Hepatocyte (in vitro differentiated cells): ENCODE measurements at regions not wholly inside any gene's neighbourhood (a gene's known extent, or its start where the extent isn't known, plus 50 kb on each side); places are given as distances from the start of the nearest gene placed in this dataset.

Experiments used
- DNase-seq: peaks from one replicate; pipeline ENCODE4 v3.0.0-alpha.2; 2016; ENCODE audit warnings: low spot score
- H2AFZ ChIP-seq: fragments of 200-600 bp; sonication (generic); 2 replicates; pipeline ENCODE4 v1.6.0; 2016; ENCODE audit warnings: antibody characterized with exemption, mild to moderate bottlenecking
- H3K27ac ChIP-seq: fragments of 200-600 bp; sonication (generic); 2 replicates; pipeline ENCODE4 v1.5.1; 2016; ENCODE audit warnings: mild to moderate bottlenecking
- H3K27me3 ChIP-seq: fragments of 200-600 bp; sonication (generic); 2 replicates; pipeline ENCODE4 v1.6.1; 2016
- H3K36me3 ChIP-seq: fragments of 200-600 bp; sonication (generic); replicated peaks from 2 replicates; pipeline ENCODE4 v1.5.1; 2016; ENCODE audit warnings: low read depth; ENCODE audit not compliant: insufficient read depth
- H3K4me1 ChIP-seq: fragments of 200-600 bp; sonication (generic); 2 replicates; pipeline ENCODE4 v1.5.1; 2016; ENCODE audit warnings: mild to moderate bottlenecking, moderate library complexity; ENCODE audit not compliant: insufficient read depth
- H3K4me2 ChIP-seq: fragments of 200-600 bp; sonication (generic); 2 replicates; pipeline ENCODE4 v1.6.0; 2016
- H3K4me3 ChIP-seq: fragments of 200-600 bp; sonication (generic); 2 replicates; pipeline ENCODE4 v1.5.1; 2016; ENCODE audit warnings: mild to moderate bottlenecking
- H3K79me2 ChIP-seq: fragments of 200-600 bp; sonication (generic); 2 replicates; pipeline ENCODE4 v1.6.0; 2017; ENCODE audit warnings: mild to moderate bottlenecking
- H3K9me2 ChIP-seq: fragments of 200-600 bp; sonication (generic); replicated peaks from 2 replicates; pipeline ENCODE4 v1.6.0; 2017; ENCODE audit warnings: mild to moderate bottlenecking; ENCODE audit not compliant: insufficient read depth
- H3K9me3 ChIP-seq: fragments of 200-600 bp; sonication (generic); 2 replicates; pipeline ENCODE4 v1.5.1; 2016; ENCODE audit warnings: low read depth, mild to moderate bottlenecking
- H4K20me1 ChIP-seq: fragments of 200-600 bp; sonication (generic); 2 replicates; pipeline ENCODE4 v1.6.0; 2016; ENCODE audit warnings: mild to moderate bottlenecking; ENCODE audit not compliant: insufficient read depth, poor library complexity, severe bottlenecking
- EZH2 ChIP-seq: fragments of 200-600 bp; sonication (generic); IDR thresholded peaks from 2 replicates; pipeline ENCODE4 v1.6.1; 2016; ENCODE audit warnings: antibody characterized with exemption, mild to moderate bottlenecking, borderline replicate concordance
- EZH2phosphoT487 ChIP-seq: fragments of 200-600 bp; sonication (generic); IDR thresholded peaks from one replicate; pipeline ENCODE4 v1.6.1; 2018; ENCODE audit warnings: antibody characterized with exemption, mild to moderate bottlenecking, low read depth, moderate library complexity; ENCODE audit not compliant: unreplicated experiment, severe bottlenecking
- WGBS: methylation state at CpG from one replicate; pipeline ENCODE4 v1.1.6; 2016; ENCODE audit warnings: low lambda C conversion rate; ENCODE audit errors: missing lambda C conversion rate; 5-methylcytosine and 5-hydroxymethylcytosine counted together
- TF ChIP-seq, protein P1 (sequence below): fragments of 200-600 bp; sonication (generic); IDR thresholded peaks from 2 replicates; pipeline ENCODE4 v1.5.1; 2016; ENCODE audit warnings: antibody characterized with exemption, mild to moderate bottlenecking; ENCODE audit not compliant: poor library complexity

DNA sequence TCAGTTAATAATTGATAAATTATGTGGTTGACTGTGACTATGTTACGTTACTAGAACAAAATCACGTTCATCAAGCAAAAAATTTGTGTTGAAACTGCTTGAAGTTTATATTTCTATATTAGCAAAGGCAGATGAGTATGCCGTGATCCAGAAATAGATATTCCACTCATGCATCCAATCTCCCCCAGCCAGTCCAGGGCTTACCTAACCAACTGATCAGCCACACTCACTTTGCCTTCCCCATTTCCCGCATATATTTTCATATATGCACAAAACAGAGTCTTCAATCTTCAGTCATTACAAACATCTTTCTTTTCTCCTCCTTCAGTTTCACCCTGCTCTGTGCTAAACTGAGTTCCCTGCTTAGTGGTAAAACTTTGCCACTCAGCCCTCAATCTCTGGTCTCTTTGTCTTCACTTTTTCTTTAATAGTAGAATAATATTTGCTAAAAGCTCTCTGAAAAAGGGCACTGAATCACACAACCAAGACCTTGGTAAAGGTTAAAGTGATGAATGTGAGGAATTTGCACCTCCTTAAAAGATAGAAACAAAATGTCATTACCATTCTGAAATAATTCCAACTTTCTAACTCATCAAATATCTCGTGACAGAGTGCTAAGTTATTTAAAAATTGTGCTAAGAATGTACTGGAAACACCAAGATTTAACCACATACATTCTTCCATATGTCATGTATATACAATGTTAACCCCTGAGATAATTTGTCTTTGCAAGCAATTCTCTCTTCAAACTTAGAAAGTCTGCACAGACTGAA is 893.2 kb upstream of the CRIM1 start:
- no peak for DNase-seq
- Histone ChIP-seq H3K4me3 (no peak overlapping the region), H3K4me1 (no peaks in the 10 kb centered on the region), H3K36me3 (no peaks in the 10 kb centered on the region), H3K27me3 (no peaks in the 10 kb centered on the region), H3K79me2 (no peaks in the 10 kb centered on the region), H4K20me1 (no peaks in the 10 kb centered on the region), H2AFZ (no peak overlapping the region), H3K9me2 (no peaks in the 10 kb centered on the region), H3K4me2 (no peak overlapping the region), H3K9me3 (no peaks in the 10 kb centered on the region), H3K27ac (no peak overlapping the region)
- TF ChIP-seq, protein P1, sequence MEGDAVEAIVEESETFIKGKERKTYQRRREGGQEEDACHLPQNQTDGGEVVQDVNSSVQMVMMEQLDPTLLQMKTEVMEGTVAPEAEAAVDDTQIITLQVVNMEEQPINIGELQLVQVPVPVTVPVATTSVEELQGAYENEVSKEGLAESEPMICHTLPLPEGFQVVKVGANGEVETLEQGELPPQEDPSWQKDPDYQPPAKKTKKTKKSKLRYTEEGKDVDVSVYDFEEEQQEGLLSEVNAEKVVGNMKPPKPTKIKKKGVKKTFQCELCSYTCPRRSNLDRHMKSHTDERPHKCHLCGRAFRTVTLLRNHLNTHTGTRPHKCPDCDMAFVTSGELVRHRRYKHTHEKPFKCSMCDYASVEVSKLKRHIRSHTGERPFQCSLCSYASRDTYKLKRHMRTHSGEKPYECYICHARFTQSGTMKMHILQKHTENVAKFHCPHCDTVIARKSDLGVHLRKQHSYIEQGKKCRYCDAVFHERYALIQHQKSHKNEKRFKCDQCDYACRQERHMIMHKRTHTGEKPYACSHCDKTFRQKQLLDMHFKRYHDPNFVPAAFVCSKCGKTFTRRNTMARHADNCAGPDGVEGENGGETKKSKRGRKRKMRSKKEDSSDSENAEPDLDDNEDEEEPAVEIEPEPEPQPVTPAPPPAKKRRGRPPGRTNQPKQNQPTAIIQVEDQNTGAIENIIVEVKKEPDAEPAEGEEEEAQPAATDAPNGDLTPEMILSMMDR = no peak
- TF ChIP-seq EZH2 = no peak
- TF ChIP-seq EZH2phosphoT487 = no peak
- 70% methylated on average over 5 of the region's 5 CpGs for WGBS

DNA sequence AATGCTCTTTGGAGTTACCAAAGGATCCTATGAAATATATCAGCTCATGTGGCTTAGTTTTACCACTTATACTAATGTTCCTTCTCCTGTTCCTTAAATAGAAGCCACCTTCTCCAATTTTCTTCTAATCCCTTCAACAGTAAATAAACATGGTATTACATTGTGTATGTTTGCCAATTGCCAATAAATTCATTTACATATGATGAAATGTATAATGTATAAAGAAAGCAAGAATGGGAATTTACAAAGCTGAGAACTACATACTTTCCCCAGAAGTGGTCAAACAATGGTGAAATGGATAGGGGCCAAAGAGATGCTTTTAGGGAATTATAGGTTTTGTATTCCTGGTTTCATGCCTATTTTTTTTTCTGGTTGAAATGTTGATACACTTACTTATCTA is 894.2 kb upstream of the CRIM1 start:
- no peaks in the 10 kb centered on the region for H3K4me1 ChIP-seq
- no peaks in the 10 kb centered on the region for H3K36me3 ChIP-seq
- no peaks in the 10 kb centered on the region for H3K79me2 ChIP-seq
- no peaks in the 10 kb centered on the region for H3K9me2 ChIP-seq
- H3K9me3 ChIP-seq = no peaks in the 10 kb centered on the region
- H3K4me2 ChIP-seq = no peak overlapping the region
- no peaks in the 10 kb centered on the region for H3K27me3 ChIP-seq
- no peak for DNase-seq
- no peak overlapping the region for H3K27ac ChIP-seq
- TF ChIP-seq, protein P1 = no peak
- TF ChIP-seq EZH2phosphoT487 (no peak), EZH2 (no peak)
- no peak overlapping the region for H2AFZ ChIP-seq
- no peak overlapping the region for H3K4me3 ChIP-seq
- H4K20me1 ChIP-seq = no peaks in the 10 kb centered on the region

DNA sequence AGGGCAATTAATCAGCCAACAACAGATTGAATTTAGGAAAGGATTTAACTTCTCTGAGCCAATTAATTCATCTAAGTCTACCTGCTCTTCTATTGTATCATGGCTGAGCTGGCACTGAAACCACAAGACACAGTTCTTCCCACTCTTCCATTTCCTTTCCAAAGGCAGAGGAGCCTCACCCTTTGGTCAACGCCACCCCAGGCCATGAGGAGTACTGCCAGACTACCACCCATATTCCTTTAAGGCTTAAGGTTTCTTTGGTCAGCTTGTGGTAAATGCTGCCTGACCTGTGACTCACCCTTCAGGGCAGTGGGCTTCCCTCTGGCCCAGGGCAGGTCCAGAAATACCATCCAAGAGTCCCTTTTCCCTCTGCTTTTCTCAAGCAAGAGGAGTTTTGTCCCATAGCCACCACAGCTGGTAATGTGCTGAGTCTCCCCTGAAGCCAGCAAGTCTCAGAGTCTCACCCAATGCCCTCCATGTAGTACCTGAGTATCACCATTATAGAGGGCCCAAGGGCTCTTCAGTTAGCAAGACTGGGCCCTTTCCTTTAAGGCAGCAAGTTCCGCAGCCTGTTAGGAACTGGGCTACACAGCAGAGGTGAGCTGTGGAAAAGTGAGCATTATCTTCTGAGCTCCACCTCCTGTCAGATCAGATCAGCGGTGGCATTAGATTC is 900.5 kb upstream of the CRIM1 start:
- H4K20me1 ChIP-seq = no peaks in the 10 kb centered on the region
- 93% methylated on average over 3 of the region's 3 CpGs for WGBS
- H3K79me2 ChIP-seq = no peaks in the 10 kb centered on the region
- H3K4me3 ChIP-seq = no peak overlapping the region
- H3K27ac ChIP-seq = no peak overlapping the region
- H3K4me2 ChIP-seq = no peak overlapping the region
- DNase-seq = no peak
- H3K36me3 ChIP-seq = no peaks in the 10 kb centered on the region
- no peaks in the 10 kb centered on the region for H3K9me2 ChIP-seq
- no peaks in the 10 kb centered on the region for H3K9me3 ChIP-seq
- no peaks in the 10 kb centered on the region for H3K27me3 ChIP-seq
- TF ChIP-seq, protein P1 = no peak
- TF ChIP-seq EZH2 (no peak), EZH2phosphoT487 (no peak)
- H2AFZ ChIP-seq = no peak overlapping the region
- no peaks in the 10 kb centered on the region for H3K4me1 ChIP-seq
